OCI-M2 (cell line): ENCODE measurements at regions not wholly inside any gene's neighbourhood (a gene's known extent, or its start where the extent isn't known, plus 50 kb on each side); places are given as distances from the start of the nearest gene placed in this dataset.

Experiments
- DNase-seq: peaks from one replicate; lab custom pipeline; 2025; ENCODE audit not compliant: unreplicated experiment; lab: John Stamatoyannopoulos, UW

- DNase-seq, result no peak
These were observed 288.6 kb upstream of the MIR17HG start for GRCh38 chr13:91058919-91059318.

GRCh38 chr13:91066745-91067144 is 280.7 kb upstream of the MIR17HG start:
- DNase-seq, result no peak

- no peak for DNase-seq
These were observed 275.0 kb upstream of the MIR17HG start for GRCh38 chr13:91072486-91072885.

GRCh38 chr13:91074091-91074490 is 273.4 kb upstream of the MIR17HG start:
- no peak for DNase-seq

- DNase-seq, result no peak
These were observed 270.7 kb upstream of the MIR17HG start for GRCh38 chr13:91076830-91077229.

GRCh38 chr13:91078093-91078679 is 269.3 kb upstream of the MIR17HG start:
- no peak for DNase-seq

- no peak for DNase-seq
These were observed 268.3 kb upstream of the MIR17HG start for GRCh38 chr13:91079176-91079575.

- DNase-seq, result peak; percentile 43
These were observed 262.4 kb upstream of the MIR17HG start for GRCh38 chr13:91085127-91085526.

- DNase-seq, result no peak
These were observed 260.4 kb upstream of the MIR17HG start for GRCh38 chr13:91086936-91087716.

- DNase-seq, result no peak
These were observed 250.2 kb upstream of the MIR17HG start for GRCh38 chr13:91097269-91097668.

- no peak for DNase-seq
These were observed 247.6 kb upstream of the MIR17HG start for GRCh38 chr13:91099877-91100276.

- no peak for DNase-seq
These were observed 246.5 kb upstream of the MIR17HG start for GRCh38 chr13:91100944-91101343.

GRCh38 chr13:91101381-91101780 is 246.1 kb upstream of the MIR17HG start:
- no peak for DNase-seq

- DNase-seq, result no peak
These were observed 242.2 kb upstream of the MIR17HG start for GRCh38 chr13:91105270-91105669.

GRCh38 chr13:91106565-91106964 is 240.9 kb upstream of the MIR17HG start:
- no peak for DNase-seq

GRCh38 chr13:91108315-91108714 is 239.2 kb upstream of the MIR17HG start:
- no peak for DNase-seq

- DNase-seq, result no peak
These were observed 235.8 kb upstream of the MIR17HG start for GRCh38 chr13:91111476-91112200.

- DNase-seq, result no peak
These were observed 235.1 kb upstream of the MIR17HG start for GRCh38 chr13:91112201-91112923.

- DNase-seq, result no peak
These were observed 234.6 kb upstream of the MIR17HG start for GRCh38 chr13:91112924-91113277.

- no peak for DNase-seq
These were observed 231.7 kb upstream of the MIR17HG start for GRCh38 chr13:91115776-91116175.

GRCh38 chr13:91117351-91117750 is 230.1 kb upstream of the MIR17HG start:
- DNase-seq, result no peak

GRCh38 chr13:91119643-91120042 is 227.8 kb upstream of the MIR17HG start:
- DNase-seq, result no peak
